Neural progenitor cell (in vitro differentiated cells): ENCODE measurements at regions not wholly inside any gene's neighbourhood (a gene's known extent, or its start where the extent isn't known, plus 50 kb on each side); places are given as distances from the start of the nearest gene placed in this dataset. TPM values are rescaled to one million over a fixed set of nuclear protein-coding genes. Genes with fewer than 3 reads are reported as not detected.
"Not testable (repeated sequence)": the region's sequence is repeated elsewhere in the genome, so short reads cannot be mapped to it uniquely, and the experiment has no call there.

ENCODE experiments used
- DNase-seq: peaks from one replicate; pipeline ENCODE4 v3.0.0-alpha.2; 2016; ENCODE audit warnings: low spot score
- H2AFZ ChIP-seq: fragments of 200-600 bp; sonication (generic); replicated peaks from 2 replicates; pipeline ENCODE4 v1.6.1; 2016; ENCODE audit warnings: antibody characterized with exemption
- H3F3A ChIP-seq: fragments of 200-600 bp; sonication (generic); 2 replicates; pipeline ENCODE4 v1.6.1; 2016; ENCODE audit warnings: antibody characterized with exemption, low read depth
- H3K27ac ChIP-seq: fragments of 200-600 bp; sonication (generic); 2 replicates; pipeline ENCODE4 v1.5.1; 2016; ENCODE audit warnings: mild to moderate bottlenecking
- H3K27me3 ChIP-seq: fragments of 200-600 bp; sonication (generic); 2 replicates; pipeline ENCODE4 v1.6.1; 2016; ENCODE audit warnings: mild to moderate bottlenecking, moderate library complexity
- H3K36me3 ChIP-seq: fragments of 200-600 bp; sonication (generic); 2 replicates; pipeline ENCODE4 v1.5.1; 2016
- H3K4me1 ChIP-seq: fragments of 200-600 bp; sonication (generic); 2 replicates; pipeline ENCODE4 v1.6.1; 2016; ENCODE audit warnings: mixed run types
- H3K4me2 ChIP-seq: fragments of 200-600 bp; sonication (generic); 2 replicates; pipeline ENCODE4 v1.6.1; 2016
- H3K4me3 ChIP-seq: fragments of 200-600 bp; sonication (generic); 2 replicates; pipeline ENCODE4 v1.5.1; 2016
- H3K79me2 ChIP-seq: fragments of 200-600 bp; sonication (generic); 2 replicates; pipeline ENCODE4 v1.6.1; 2016; ENCODE audit warnings: low read depth
- H3K9ac ChIP-seq: fragments of 200-600 bp; sonication (generic); 2 replicates; pipeline ENCODE4 v1.6.1; 2016
- H3K9me3 ChIP-seq: fragments of 200-600 bp; sonication (generic); 2 replicates; pipeline ENCODE4 v1.5.1; 2016; ENCODE audit warnings: low read depth
- H4K20me1 ChIP-seq: fragments of 200-600 bp; sonication (generic); 2 replicates; pipeline ENCODE4 v1.6.1; 2016; ENCODE audit warnings: low read depth
- H3K27ac Mint-ChIP-seq: 3 replicates; pipeline ENCODE4 v1.8.0; 2021; ENCODE audit warnings: mixed read lengths
- H3K27me3 Mint-ChIP-seq: 2 replicates; pipeline ENCODE4 v1.8.0; 2022; ENCODE audit warnings: low read depth, mild to moderate bottlenecking, inconsistent platforms, moderate library complexity, mixed read lengths; ENCODE audit not compliant: insufficient read depth
- H3K36me3 Mint-ChIP-seq: 3 replicates; pipeline ENCODE4 v1.8.0; 2021; ENCODE audit warnings: mixed read lengths
- H3K4me1 Mint-ChIP-seq: 3 replicates; pipeline ENCODE4 v1.8.0; 2021; ENCODE audit warnings: mixed read lengths
- H3K4me3 Mint-ChIP-seq: 3 replicates; pipeline ENCODE4 v1.8.0; 2021; ENCODE audit warnings: mild to moderate bottlenecking, moderate library complexity, mixed read lengths
- H3K9me3 Mint-ChIP-seq: 3 replicates; pipeline ENCODE4 v1.8.0; 2020; ENCODE audit warnings: mixed read lengths
- CTCF ChIP-seq: fragments of 200-600 bp; sonication (generic); IDR thresholded peaks from 2 replicates; pipeline ENCODE4 v1.5.1; 2017; ENCODE audit warnings: antibody characterized with exemption, mild to moderate bottlenecking
- EZH2 ChIP-seq: fragments of 200-600 bp; sonication (generic); IDR thresholded peaks from 2 replicates; pipeline ENCODE4 v1.6.1; 2017; ENCODE audit warnings: antibody characterized with exemption, mild to moderate bottlenecking, moderate library complexity
- EZH2phosphoT487 ChIP-seq: fragments of 200-600 bp; sonication (generic); IDR thresholded peaks from 2 replicates; pipeline ENCODE4 v1.6.1; 2017; ENCODE audit warnings: antibody characterized with exemption
- microRNA-seq: library from miRNA; unstranded; fragments of <30 nt; microRNA quantifications from one replicate; pipeline ENCODE4, GENCODE V29; 2016
- small RNA-seq: library from RNA; depleted of rRNA; stranded (forward); fragments of <200 nt; gene quantifications from one replicate; pipeline ENCODE3, GENCODE V24; 2015

GRCh38 chr16:5158494-5158893 is 60.9 kb upstream of the EEF2KMT start:
- H3K9ac ChIP-seq: no peak overlapping the region

GRCh38 chr16:5156486-5156885 is 58.9 kb upstream of the EEF2KMT start:
- H4K20me1 ChIP-seq, H3K36me3 Mint-ChIP-seq, H3K9ac ChIP-seq, H2AFZ ChIP-seq, H3K36me3 ChIP-seq, H3K4me2 ChIP-seq, H3K27me3 Mint-ChIP-seq, H3K27ac Mint-ChIP-seq, H3K4me3 Mint-ChIP-seq, DNase-seq, H3K27ac ChIP-seq, H3K4me1 Mint-ChIP-seq, H3K27me3 ChIP-seq, H3K9me3 ChIP-seq, H3K4me3 ChIP-seq, H3K79me2 ChIP-seq: not testable (repeated sequence)
- H3K9me3 Mint-ChIP-seq: peaks cover 14% of the 10 kb centered on the region
- H3K4me1 ChIP-seq: peaks cover 16% of the 10 kb centered on the region
- H3F3A ChIP-seq: peaks cover 14% of the 10 kb centered on the region

More at GRCh38 chr16:5158494-5158893, 60.9 kb upstream of the EEF2KMT start:
- Mint-ChIP-seq H3K4me1 (peaks cover 7% of the 10 kb centered on the region), H3K4me3 (no peak overlapping the region), H3K9me3 (peaks cover 21% of the 10 kb centered on the region), H3K27ac (no peak overlapping the region), H3K27me3 (no peaks in the 10 kb centered on the region), H3K36me3 (no peaks in the 10 kb centered on the region)
- DNase-seq: no peak
- Histone ChIP-seq H3K4me3 (no peak overlapping the region), H3K9me3 (no peaks in the 10 kb centered on the region), H3K27ac (no peak overlapping the region), H3F3A (peaks cover 14% of the 10 kb centered on the region), H3K4me2 (no peak overlapping the region), H3K4me1 (peaks cover 16% of the 10 kb centered on the region), H3K79me2 (no peaks in the 10 kb centered on the region), H3K27me3 (no peaks in the 10 kb centered on the region), H3K36me3 (no peaks in the 10 kb centered on the region), H2AFZ (no peak overlapping the region), H4K20me1 (no peaks in the 10 kb centered on the region)
- TF ChIP-seq EZH2: no peak
- no peak for TF ChIP-seq EZH2phosphoT487
- no peak for TF ChIP-seq CTCF

GRCh38 chr16:5154006-5154405 is 56.4 kb upstream of the EEF2KMT start:
- H3K27ac Mint-ChIP-seq, H3K4me2 ChIP-seq, DNase-seq, H3K9me3 Mint-ChIP-seq, H2AFZ ChIP-seq, H3K9me3 ChIP-seq, H3K27ac ChIP-seq, H3K4me1 ChIP-seq, H3K27me3 ChIP-seq, H3K36me3 Mint-ChIP-seq, H3K4me1 Mint-ChIP-seq, H3K27me3 Mint-ChIP-seq, H3K36me3 ChIP-seq, H3K4me3 Mint-ChIP-seq, H3K9ac ChIP-seq, H3K79me2 ChIP-seq, H3F3A ChIP-seq, H4K20me1 ChIP-seq, H3K4me3 ChIP-seq: not testable (repeated sequence)

- H3K4me2 ChIP-seq, H3K27ac Mint-ChIP-seq, H3K27me3 ChIP-seq, H3K79me2 ChIP-seq, H3K36me3 ChIP-seq, H3K4me1 Mint-ChIP-seq, H3F3A ChIP-seq, DNase-seq, H3K9me3 ChIP-seq, H3K9ac ChIP-seq, H3K27ac ChIP-seq, H3K4me3 Mint-ChIP-seq, H3K9me3 Mint-ChIP-seq, H2AFZ ChIP-seq, H3K4me3 ChIP-seq, H4K20me1 ChIP-seq, H3K27me3 Mint-ChIP-seq, H3K36me3 Mint-ChIP-seq, H3K4me1 ChIP-seq: not testable (repeated sequence)
Observed at GRCh38 chr16:5151409-5151808, 53.8 kb upstream of the EEF2KMT start.

Small RNAs in the stretch of these regions (microRNA-seq; reads per million reads assigned to microRNA genes)
- gene MIR8065: not detected

Small RNAs in the stretch of these regions (small RNA-seq; reads per million reads assigned to genes)
- gene AC007012.1 (not detected), gene MIR8065 (not detected), gene RNU6-328P (not detected), gene RNU6-457P (not detected), gene RNU7-99P (not detected), gene SNRPCP20 (not detected)
